Lower leg skin (tissue), 3 donors: ENCODE measurements at regions not wholly inside any gene's neighbourhood (a gene's known extent, or its start where the extent isn't known, plus 50 kb on each side); places are given as distances from the start of the nearest gene placed in this dataset.

ENCODE experiments used
- CTCF ChIP-seq, 3 donors: fragments of 450-650 bp; IDR thresholded peaks; one replicate each; pipeline ENCODE4 v1.5.1; 2016; ENCODE audit warnings: antibody characterized with exemption in 3 of 3, mild to moderate bottlenecking in 3 of 3, moderate library complexity in 2 of 3
- POLR2A ChIP-seq, 2 donors: fragments of 450-650 bp; IDR thresholded peaks; one replicate each; pipeline ENCODE4 v1.6.1; 2016 to 2017; ENCODE audit warnings: antibody characterized with exemption in 2 of 2, mild to moderate bottlenecking in 1 of 2, moderate library complexity in 1 of 2

GRCh38 chr2:226396541-226396940, 403.1 kb downstream of the IRS1 start:
- no peak for TF ChIP-seq CTCF (IDR thresholded peaks at IDR 0.05)
- TF ChIP-seq POLR2A (IDR thresholded peaks at IDR 0.05), result no peak
